LNCaP clone FGC (cell line): ENCODE measurements at regions not wholly inside any gene's neighbourhood (a gene's known extent, or its start where the extent isn't known, plus 50 kb on each side); places are given as distances from the start of the nearest gene placed in this dataset.
A peak's percentile ranks its signal among the peaks of the same experiment; 100 is the strongest.

Experiments used
- DNase-seq: peaks from one replicate; pipeline ENCODE4 v3.0.0-alpha.2; 2011; ENCODE audit warnings: low read depth
- H3K4me3 ChIP-seq: 2 replicates; pipeline ENCODE4 v1.5.1; 2011; ENCODE audit warnings: mild to moderate bottlenecking, low read depth, low read length, control low read depth
- CTCF ChIP-seq: IDR thresholded peaks from 2 replicates; pipeline ENCODE4 v1.5.1; 2012; ENCODE audit warnings: mild to moderate bottlenecking; ENCODE audit not compliant: control insufficient read depth, insufficient read depth; ENCODE audit errors: extremely low read depth

DNA sequence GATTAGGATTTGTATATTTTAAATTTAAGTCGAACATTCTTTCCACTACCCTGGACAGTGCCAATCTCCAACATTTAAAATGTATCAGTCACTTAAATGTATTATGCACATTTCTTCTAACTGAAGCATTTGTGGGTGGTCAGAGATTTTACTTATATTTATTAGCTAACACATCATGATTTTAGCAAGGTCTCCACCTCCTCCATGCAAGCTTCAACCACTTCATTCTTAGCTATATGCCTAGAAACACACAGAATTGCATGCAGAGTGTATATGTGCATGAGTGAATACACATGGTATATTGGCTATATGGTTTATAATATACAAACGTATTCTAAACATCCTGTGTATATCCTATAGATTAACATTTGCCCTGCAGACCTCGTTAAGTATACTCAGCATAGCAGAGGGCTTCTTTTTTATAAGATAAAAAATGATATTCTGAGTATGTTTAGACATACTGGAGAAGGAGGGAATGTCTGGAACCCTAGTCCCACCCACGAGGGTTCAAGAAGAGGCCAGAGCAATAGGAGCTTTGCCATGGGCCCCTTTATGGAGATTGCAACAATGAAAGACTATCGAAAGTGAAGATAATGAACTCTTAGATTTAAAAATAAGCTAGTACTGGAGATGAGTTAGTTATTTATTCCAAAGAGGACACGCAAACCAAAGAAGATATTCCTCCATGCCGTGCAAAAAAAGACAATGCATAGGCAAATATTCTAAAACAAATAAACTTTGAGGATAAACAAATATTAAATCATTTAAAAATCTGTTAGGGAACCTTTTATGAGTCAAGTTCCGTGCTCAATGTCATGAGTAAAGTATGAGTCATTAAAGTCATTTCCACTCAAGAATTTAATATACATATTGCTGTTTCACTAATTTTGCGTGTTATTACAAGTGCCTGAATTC lies 480.4 kb downstream of the SIPA1L2 start:
- DNase-seq: peak; percentile 35
- no peak for TF ChIP-seq CTCF

DNA sequence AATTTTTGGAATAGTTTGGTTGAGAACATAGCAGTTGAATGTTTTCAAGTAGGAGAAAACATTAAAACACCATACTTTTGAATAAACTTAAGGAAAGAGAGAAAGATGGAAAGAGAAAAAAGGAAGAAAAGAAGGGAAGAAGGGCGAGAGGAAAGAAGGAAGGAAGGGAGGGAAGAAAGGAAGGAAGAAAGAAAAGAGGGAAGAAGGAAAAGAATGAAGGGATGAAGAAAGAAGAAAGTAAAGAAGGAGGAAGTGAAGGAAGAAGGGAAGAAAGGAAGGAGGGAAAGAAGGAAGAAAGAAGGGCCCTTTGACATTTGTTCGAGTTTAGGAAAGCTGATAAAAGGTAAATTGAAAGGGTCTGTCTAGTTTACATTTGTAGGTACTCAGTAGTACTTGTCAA lies 482.7 kb downstream of the SIPA1L2 start:
- no peak overlapping the region for H3K4me3 ChIP-seq
- no peak for TF ChIP-seq CTCF
- DNase-seq: no peak

More for the DNA sequence above, 480.4 kb downstream of the SIPA1L2 start:
- H3K4me3 ChIP-seq: no peak overlapping the region

DNA sequence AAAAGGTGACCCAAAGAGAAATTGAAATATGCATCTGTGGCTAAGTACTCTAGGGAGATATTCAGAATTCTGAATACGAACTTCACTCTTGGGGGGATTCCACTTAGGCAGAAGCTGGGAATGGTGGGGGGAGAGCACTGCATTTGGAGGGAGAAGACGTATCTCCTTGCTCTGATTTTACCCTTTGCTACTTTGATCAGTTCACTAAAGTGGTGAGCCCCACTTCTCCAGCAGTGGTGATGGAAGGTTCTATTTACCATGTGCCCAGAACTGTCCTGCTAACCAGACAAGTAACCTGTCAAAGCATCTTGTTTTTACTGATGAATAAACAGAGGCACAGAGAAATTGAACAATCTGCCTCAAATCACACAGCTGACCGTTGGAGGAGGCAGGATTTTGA lies 483.4 kb downstream of the SIPA1L2 start:
- H3K4me3 ChIP-seq: no peak overlapping the region
- DNase-seq: no peak
- no peak for TF ChIP-seq CTCF

GRCh38 chr1:232145768-232146167 lies 484.2 kb downstream of the SIPA1L2 start:
- TF ChIP-seq CTCF: no peak
- no peak overlapping the region for H3K4me3 ChIP-seq
- DNase-seq: no peak

- TF ChIP-seq CTCF: no peak
- DNase-seq: no peak
- no peak overlapping the region for H3K4me3 ChIP-seq
Measured at GRCh38 chr1:232144696-232145230, 485.2 kb downstream of the SIPA1L2 start.

GRCh38 chr1:232143315-232143886 lies 486.5 kb downstream of the SIPA1L2 start:
- no peak for DNase-seq
- no peak overlapping the region for H3K4me3 ChIP-seq
- TF ChIP-seq CTCF: no peak
